ENCODE measurements at regions not wholly inside any gene's neighbourhood (a gene's known extent, or its start where the extent isn't known, plus 50 kb on each side); places are given as distances from the start of the nearest gene placed in this dataset.

GRCh38 chr18:71456206-71456605 lies 1087.9 kb downstream of the CBLN2 start:
- H3K4me1 ChIP-seq (ENCODE audit: control insufficient read depth in 1 of 2, insufficient read depth in 2 of 2, low read length in 2 of 2): no peaks in the 10 kb centered on the region
- no peaks in the 10 kb centered on the region for H3K27me3 Mint-ChIP-seq (ENCODE audit: low read depth in 3 of 3)
- H3K79me2 ChIP-seq (ENCODE audit: insufficient read depth, low read length): no peaks in the 10 kb centered on the region
- no peak overlapping the region for H3K4me2 ChIP-seq (replicated peaks; ENCODE audit: extremely low read depth, low read length, poor library complexity, severe bottlenecking)
- no peak overlapping the region for H3K4me3 ChIP-seq (replicated peaks in 1 of 3; ENCODE audit: low read depth in 2 of 3, low read length in 3 of 3)
- intact Hi-C loops (cut with micrococcal nuclease): no loop called here
- no peaks in the 10 kb centered on the region for H3K27me3 ChIP-seq (ENCODE audit: control insufficient read depth in 2 of 2, insufficient read depth in 2 of 2, low read length in 2 of 2)
- TF ChIP-seq CTCF (IDR thresholded peaks at IDR 0.05): no peak
- no peaks in the 10 kb centered on the region for H4K20me1 ChIP-seq (ENCODE audit: insufficient read depth, low read length)
- no peak for DNase-seq
- H3K4me3 Mint-ChIP-seq: no peak overlapping the region
- H3K9me3 ChIP-seq (replicated peaks in 1 of 2; ENCODE audit: control insufficient read depth in 1 of 2, insufficient read depth in 1 of 2, low read length in 2 of 2): no peaks in the 10 kb centered on the region
- WGBS (ENCODE audit: insufficient coverage): no CpG with 5 or more reads among the region's 3 CpGs
- H2AFZ ChIP-seq (ENCODE audit: insufficient read depth, low read depth, low read length, poor library complexity, severe bottlenecking): no peak overlapping the region
- H3K36me3 ChIP-seq (replicated peaks in 1 of 2; ENCODE audit: control insufficient read depth in 1 of 2, insufficient read depth in 2 of 2, low read length in 2 of 2): no peaks in the 10 kb centered on the region
- H3K27ac Mint-ChIP-seq: no peak overlapping the region
- no peak overlapping the region for H3K27ac ChIP-seq (ENCODE audit: low read depth in 1 of 2, low read length in 2 of 2)
- H3K4me1 Mint-ChIP-seq: no peaks in the 10 kb centered on the region
- H3K9ac ChIP-seq (ENCODE audit: insufficient read depth, low read length, poor library complexity, severe bottlenecking): no peak overlapping the region
- no peaks in the 10 kb centered on the region for H3K36me3 Mint-ChIP-seq
- H3K9me3 Mint-ChIP-seq: no peaks in the 10 kb centered on the region

GRCh38 chr18:71450257-71450656 lies 1093.9 kb downstream of the CBLN2 start:
- Mint-ChIP-seq H3K27me3 (ENCODE audit: low read depth in 3 of 3) (no peaks in the 10 kb centered on the region), H3K4me3 (no peak overlapping the region), H3K36me3 (no peaks in the 10 kb centered on the region), H3K27ac (no peak overlapping the region), H3K4me1 (no peaks in the 10 kb centered on the region), H3K9me3 (peaks cover 0 to 4% (median 1%) of the 10 kb centered on the region in 7 donors)
- H3K27me3 ChIP-seq (ENCODE audit: control insufficient read depth in 2 of 2, insufficient read depth in 2 of 2, low read length in 2 of 2): no peaks in the 10 kb centered on the region
- H4K20me1 ChIP-seq (ENCODE audit: insufficient read depth, low read length): no peaks in the 10 kb centered on the region
- intact Hi-C loops (cut with micrococcal nuclease): no loop called here
- H3K27ac ChIP-seq (ENCODE audit: low read depth in 1 of 2, low read length in 2 of 2): no peak overlapping the region
- TF ChIP-seq CTCF (IDR thresholded peaks at IDR 0.05): no peak
- WGBS (ENCODE audit: insufficient coverage): no CpG with 5 or more reads among the region's 3 CpGs
- no peak overlapping the region for H3K4me2 ChIP-seq (replicated peaks; ENCODE audit: extremely low read depth, low read length, poor library complexity, severe bottlenecking)
- H3K79me2 ChIP-seq (ENCODE audit: insufficient read depth, low read length): no peaks in the 10 kb centered on the region
- no peaks in the 10 kb centered on the region for H3K4me1 ChIP-seq (ENCODE audit: control insufficient read depth in 1 of 2, insufficient read depth in 2 of 2, low read length in 2 of 2)
- H3K36me3 ChIP-seq (replicated peaks in 1 of 2; ENCODE audit: control insufficient read depth in 1 of 2, insufficient read depth in 2 of 2, low read length in 2 of 2): no peaks in the 10 kb centered on the region
- no peak overlapping the region for H2AFZ ChIP-seq (ENCODE audit: insufficient read depth, low read depth, low read length, poor library complexity, severe bottlenecking)
- no peak overlapping the region for H3K9ac ChIP-seq (ENCODE audit: insufficient read depth, low read length, poor library complexity, severe bottlenecking)
- no peak overlapping the region for H3K4me3 ChIP-seq (replicated peaks in 1 of 3; ENCODE audit: low read depth in 2 of 3, low read length in 3 of 3)
- DNase-seq: no peak
- no peaks in the 10 kb centered on the region for H3K9me3 ChIP-seq (replicated peaks in 1 of 2; ENCODE audit: control insufficient read depth in 1 of 2, insufficient read depth in 1 of 2, low read length in 2 of 2)

Data from CD14-positive monocyte (primary cell).